GM13976 (cell line): ENCODE measurements at regions not wholly inside any gene's neighbourhood (a gene's known extent, or its start where the extent isn't known, plus 50 kb on each side); places are given as distances from the start of the nearest gene placed in this dataset.

Source experiments
- DNase-seq: peaks from one replicate; pipeline ENCODE4 v3.0.0; 2012; ENCODE audit warnings: low spot score
- CTCF ChIP-seq: IDR thresholded peaks from 2 replicates; pipeline ENCODE4 v1.5.1; 2012; ENCODE audit warnings: borderline replicate concordance, mild to moderate bottlenecking; ENCODE audit not compliant: insufficient read depth; ENCODE audit errors: extremely low read depth, missing control alignments, control extremely low read depth
- in situ Hi-C: fragments of 300-500 bp; cut with MboI; formaldehyde crosslinking; loops from one replicate; pipeline ENCODE4 v1.12.0; 2022; ENCODE audit warnings: low sequenced_read_pairs, mixed read lengths, inconsistent platforms; ENCODE audit not compliant: unreplicated experiment

- no peak for DNase-seq
- in situ Hi-C loops: no loop called here
- TF ChIP-seq CTCF: no peak
These were observed 201.1 kb downstream of the TLE3 start for GRCh38 chr15:69896606-69897005.

- in situ Hi-C loops: no loop called here
- no peak for DNase-seq
- TF ChIP-seq CTCF: no peak
These were observed 200.7 kb downstream of the TLE3 start for GRCh38 chr15:69897061-69897460.

GRCh38 chr15:69897471-69898237, 200.1 kb downstream of the TLE3 start:
- in situ Hi-C loops: no loop called here
- no peak for DNase-seq
- TF ChIP-seq CTCF: no peak

- in situ Hi-C loops: no loop called here
- TF ChIP-seq CTCF: no peak
- DNase-seq: no peak
These were observed 199.5 kb downstream of the TLE3 start for GRCh38 chr15:69898243-69898642.

GRCh38 chr15:69902414-69903062, 195.2 kb downstream of the TLE3 start:
- no peak for DNase-seq
- in situ Hi-C loops: no loop called here

More at GRCh38 chr15:69902414-69903062, 195.2 kb downstream of the TLE3 start:
- no peak for TF ChIP-seq CTCF
